ENCODE measurements at regions not wholly inside any gene's neighbourhood (a gene's known extent, or its start where the extent isn't known, plus 50 kb on each side); places are given as distances from the start of the nearest gene placed in this dataset.

- no peak for TF ChIP-seq CTCF (IDR thresholded peaks at IDR 0.05)
- TF ChIP-seq POLR2A (IDR thresholded peaks at IDR 0.05), result no peak
Observed at GRCh38 chr6:168886964-168887363, 366.7 kb downstream of the THBS2 start.

All from heart left ventricle (tissue), 13 donors.